Motor neuron (in vitro differentiated cells): ENCODE measurements at regions not wholly inside any gene's neighbourhood (a gene's known extent, or its start where the extent isn't known, plus 50 kb on each side); places are given as distances from the start of the nearest gene placed in this dataset.

Source experiments
- ATAC-seq, 8 experiments: fragments of 200-7000 bp; cut with Tn5 transposase; replicated peaks in 6 of 8; 2 replicates each; pipeline ENCODE4 v1.8.0; 2021; ENCODE audit warnings: mild to moderate bottlenecking in 8 of 8, moderate library complexity in 8 of 8
- H3K27ac ChIP-seq, 2 donors: fragments of 250-450 bp; sonication (Bioruptor Pico); 2 replicates each; pipeline ENCODE4 v1.9.0; 2021; ENCODE audit warnings: antibody characterized with exemption in 2 of 2, mild to moderate bottlenecking in 2 of 2, moderate library complexity in 1 of 2
- H3K4me1 ChIP-seq, 2 donors: fragments of 250-450 bp; sonication (Bioruptor Pico); replicated peaks in 1 of 2; 2 replicates each; pipeline ENCODE4 v1.6.1; 2021; ENCODE audit warnings: antibody characterized with exemption in 2 of 2, mild to moderate bottlenecking in 2 of 2, moderate library complexity in 1 of 2
- H3K4me3 ChIP-seq, 5 donors: fragments of 250-450 bp; sonication (Bioruptor Pico); 2 replicates each; pipeline ENCODE4 v1.9.0; 2021; ENCODE audit warnings: antibody characterized with exemption in 5 of 5, mild to moderate bottlenecking in 5 of 5, moderate library complexity in 4 of 5
- WGBS, 10 experiments: fragments of 450-650 bp; shearing (Covaris generic); methylation state at CpG; one replicate each; pipeline ENCODE4 v1.0.0; 2022; 5-methylcytosine and 5-hydroxymethylcytosine counted together
- in situ Hi-C, 9 experiments: fragments of 400-800 bp; cut with MboI; loops; one replicate each; pipeline ENCODE4 v1.15.0; 2021; ENCODE audit warnings: low sequenced_read_pairs in 9 of 9, low pct_unique_long_range_greater_than_20kb in 2 of 9; ENCODE audit not compliant: unreplicated experiment in 9 of 9

- peak in 4 of 8 experiments; percentile 27 to 83 (median 33) for ATAC-seq
- Histone ChIP-seq H3K4me3 (no peak overlapping the region), H3K4me1 (peaks cover 36 to 39% of the 10 kb centered on the region in 2 donors), H3K27ac (no peak overlapping the region)
- 43 to 100% (median 95%) methylated on average over 1 to 4 of the region's 4 CpGs; no CpG with 5 or more reads in 1 of the 10 experiments for whole genome bisulfite sequencing, 10 experiments
- in situ Hi-C loops, result loop anchor here in 1 of 9 experiments (25.0 kb wide), 1 partner anchor 733 kb away; no protein-coding TSS in a partner anchor
Measured at GRCh38 chr14:66378712-66379505, 107.3 kb upstream of the CCDC196 start.

- peaks cover 27 to 30% of the 10 kb centered on the region in 2 donors for H3K4me1 ChIP-seq
- H3K27ac ChIP-seq, result no peak overlapping the region
- no peak overlapping the region for H3K4me3 ChIP-seq
- 0 to 80% (median 50%) methylated on average over 1 of the region's 1 CpG; no CpG with 5 or more reads in 5 of the 10 experiments for WGBS, 10 experiments
- in situ Hi-C loops, result loop anchor here in 1 of 9 experiments (25.0 kb wide), 1 partner anchor 732 kb away; no protein-coding TSS in a partner anchor
- ATAC-seq, result peak in 5 of 8 experiments; percentile 13 to 57 (median 36)
Measured at GRCh38 chr14:66380143-66380542, 106.0 kb upstream of the CCDC196 start.

GRCh38 chr14:66381755-66382154 is 104.4 kb upstream of the CCDC196 start:
- no peak for ATAC-seq
- in situ Hi-C loops, result loop anchor here in 1 of 9 experiments (25.0 kb wide), 1 partner anchor 731 kb away; no protein-coding TSS in a partner anchor
- Histone ChIP-seq H3K4me1 (peaks cover 20 to 30% of the 10 kb centered on the region in 2 donors), H3K27ac (no peak overlapping the region), H3K4me3 (no peak overlapping the region)
- WGBS, 10 experiments, result 0 to 71% (median 11%) methylated on average over 1 of the region's 1 CpG; no CpG with 5 or more reads in 6 of the 10 experiments

- H3K4me3 ChIP-seq, result no peak overlapping the region
- peaks cover 14 to 30% of the 10 kb centered on the region in 2 donors for H3K4me1 ChIP-seq
- WGBS, 10 experiments, result 0 to 100% (median 57%) methylated on average over 1 of the region's 1 CpG; no CpG with 5 or more reads in 5 of the 10 experiments
- H3K27ac ChIP-seq, result no peak overlapping the region
- peak; percentile 10 to 81 (median 56) for ATAC-seq
- in situ Hi-C loops, result loop anchor here in 1 of 9 experiments (25.0 kb wide), 1 partner anchor 729 kb away; no protein-coding TSS in a partner anchor
Measured at GRCh38 chr14:66383257-66383656, 102.9 kb upstream of the CCDC196 start.

DNA sequence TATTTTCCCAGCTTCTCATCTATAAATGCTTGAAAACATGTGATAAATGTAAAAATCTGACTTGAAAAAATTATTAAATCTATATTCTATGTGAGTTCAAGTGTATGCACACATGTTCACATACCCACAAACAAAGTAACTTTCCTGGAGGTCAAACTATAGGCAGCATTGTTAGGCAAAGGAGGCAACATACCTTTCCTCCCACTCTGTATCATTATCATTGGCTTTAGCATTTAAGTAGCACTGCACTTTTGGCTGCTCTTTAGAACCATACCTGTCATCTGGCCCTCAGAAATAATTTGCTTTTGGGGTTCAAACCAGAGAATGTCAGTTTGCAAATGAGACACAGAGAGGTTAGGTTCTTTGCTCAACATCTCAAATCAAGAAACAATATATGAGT is 102.4 kb upstream of the CCDC196 start:
- Histone ChIP-seq H3K4me1 (peaks cover 14 to 30% of the 10 kb centered on the region in 2 donors), H3K4me3 (no peak overlapping the region), H3K27ac (no peak overlapping the region)
- in situ Hi-C loops, result loop anchor here in 1 of 9 experiments (25.0 kb wide), 1 partner anchor 729 kb away; no protein-coding TSS in a partner anchor
- no peak for ATAC-seq

DNA sequence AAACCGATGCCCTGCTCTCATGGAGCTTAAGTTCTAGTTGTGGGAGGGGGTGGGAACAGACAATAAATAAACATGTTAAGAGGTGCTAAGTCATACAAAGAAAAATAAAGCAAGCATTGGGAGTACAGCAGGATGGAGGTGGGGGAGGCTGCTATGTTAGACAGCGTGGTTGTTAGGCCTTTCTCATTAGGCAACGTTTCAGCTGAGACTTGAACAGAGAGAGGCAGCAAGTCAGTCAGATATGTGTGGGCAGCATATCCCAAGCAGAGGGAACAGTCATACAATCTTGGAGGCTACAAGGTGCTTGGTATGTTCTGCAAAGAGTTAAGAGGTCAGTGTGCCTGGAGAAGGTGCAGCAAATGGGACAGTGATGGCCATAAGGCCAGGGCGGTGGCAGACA is 97.7 kb upstream of the CCDC196 start:
- H3K4me1 ChIP-seq, result peaks cover 0 to 8% of the 10 kb centered on the region in 2 donors
- WGBS, 10 experiments, result 29 to 100% (median 90%) methylated on average over 1 to 3 of the region's 4 CpGs; no CpG with 5 or more reads in 3 of the 10 experiments
- in situ Hi-C loops, result loop anchor here in 1 of 9 experiments (25.0 kb wide), 1 partner anchor 724 kb away; no protein-coding TSS in a partner anchor
- H3K27ac ChIP-seq, result no peak overlapping the region
- no peak for ATAC-seq
- no peak overlapping the region for H3K4me3 ChIP-seq

DNA sequence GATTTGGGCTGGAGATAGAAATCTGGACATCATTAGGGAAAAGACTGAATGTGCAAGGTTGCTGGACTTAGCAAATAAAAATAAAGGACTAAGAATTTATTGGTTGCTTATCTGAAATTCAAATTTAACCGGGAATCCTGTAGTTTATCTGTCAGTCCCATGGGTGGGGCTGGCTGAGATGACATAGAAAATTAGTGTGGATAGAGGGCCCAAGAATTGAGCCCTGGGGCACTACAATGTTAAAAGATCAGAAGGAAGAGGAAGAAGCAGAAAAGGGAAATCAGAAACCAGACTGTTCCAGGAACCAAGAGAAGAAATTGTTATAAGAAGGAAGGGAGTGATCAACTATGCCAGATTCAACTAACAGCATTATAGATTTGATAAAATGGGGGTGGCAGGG is 96.7 kb upstream of the CCDC196 start:
- H3K4me1 ChIP-seq, result peaks cover 0 to 3% of the 10 kb centered on the region in 2 donors
- peak in 3 of 8 experiments; percentile 51 to 61 (median 59) for ATAC-seq
- 7 to 100% (median 86%) methylated on average over 1 of the region's 1 CpG; no CpG with 5 or more reads in 1 of the 10 experiments for WGBS, 10 experiments
- in situ Hi-C loops, result loop anchor here in 1 of 9 experiments (25.0 kb wide), 1 partner anchor 723 kb away; no protein-coding TSS in a partner anchor
- no peak overlapping the region for H3K4me3 ChIP-seq
- H3K27ac ChIP-seq, result no peak overlapping the region

- Histone ChIP-seq H3K27ac (no peak overlapping the region), H3K4me3 (no peak overlapping the region), H3K4me1 (no peaks in the 10 kb centered on the region)
- in situ Hi-C loops, result loop anchor here in 1 of 9 experiments (25.0 kb wide), 1 partner anchor 717 kb away; no protein-coding TSS in a partner anchor
- ATAC-seq, result peak in 3 of 8 experiments; percentile 40 to 54 (median 53)
- 0 to 80% (median 8%) methylated on average over 1 of the region's 1 CpG; no CpG with 5 or more reads in 4 of the 10 experiments for WGBS, 10 experiments
Measured at GRCh38 chr14:66395300-66395699, 90.9 kb upstream of the CCDC196 start.

DNA sequence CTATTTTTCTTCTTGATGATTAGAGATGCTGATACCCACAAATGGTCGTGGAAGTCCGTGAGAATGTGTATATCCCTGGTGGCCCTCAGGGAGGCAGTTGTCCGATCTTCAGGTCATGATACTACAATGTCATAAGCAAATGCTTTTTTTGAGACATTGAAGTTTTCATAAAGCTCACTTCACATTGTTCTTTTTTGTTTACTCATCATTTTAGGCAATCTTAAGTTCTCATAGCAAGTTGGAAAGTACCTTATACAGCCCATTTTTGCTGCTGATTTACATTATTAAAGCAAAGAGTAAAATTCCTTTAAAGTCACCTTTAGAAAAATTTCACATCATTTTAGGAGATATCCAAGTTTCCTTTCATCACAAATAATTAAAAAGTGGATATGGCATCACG is 90.0 kb upstream of the CCDC196 start:
- no peak for ATAC-seq
- Histone ChIP-seq H3K27ac (no peak overlapping the region), H3K4me3 (no peak overlapping the region), H3K4me1 (no peaks in the 10 kb centered on the region)
- WGBS, 10 experiments, result 27 to 100% (median 65%) methylated on average over 1 to 4 of the region's 4 CpGs
- in situ Hi-C loops, result loop anchor here in 1 of 9 experiments (25.0 kb wide), 1 partner anchor 716 kb away; no protein-coding TSS in a partner anchor

DNA sequence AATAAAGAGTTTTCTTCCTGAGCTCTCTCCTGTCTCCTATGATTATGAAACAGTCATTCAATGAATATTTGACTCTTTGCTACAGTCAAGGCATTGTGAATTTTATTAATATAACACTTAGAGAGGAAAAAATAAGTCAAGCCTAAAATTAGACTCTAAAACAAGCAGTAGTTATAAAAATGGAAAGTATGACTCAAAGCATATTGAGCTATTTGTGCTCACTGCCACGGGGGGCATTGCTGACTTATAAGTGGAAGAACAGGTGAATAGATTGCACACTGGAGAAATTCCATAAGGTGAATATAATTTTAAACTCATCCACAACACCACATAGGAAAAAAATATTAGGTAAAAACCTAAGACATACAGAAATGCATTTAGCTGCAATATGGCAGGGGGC is 87.7 kb upstream of the CCDC196 start:
- 0 to 92% (median 57%) methylated on average over 1 of the region's 1 CpG; no CpG with 5 or more reads in 1 of the 10 experiments for WGBS, 10 experiments
- H3K27ac ChIP-seq, result no peak overlapping the region
- in situ Hi-C loops, result loop anchor here in 1 of 9 experiments (25.0 kb wide), 1 partner anchor 714 kb away; no protein-coding TSS in a partner anchor
- H3K4me1 ChIP-seq, result peaks cover 0 to 4% of the 10 kb centered on the region in 2 donors
- no peak for ATAC-seq
- no peak overlapping the region for H3K4me3 ChIP-seq

DNA sequence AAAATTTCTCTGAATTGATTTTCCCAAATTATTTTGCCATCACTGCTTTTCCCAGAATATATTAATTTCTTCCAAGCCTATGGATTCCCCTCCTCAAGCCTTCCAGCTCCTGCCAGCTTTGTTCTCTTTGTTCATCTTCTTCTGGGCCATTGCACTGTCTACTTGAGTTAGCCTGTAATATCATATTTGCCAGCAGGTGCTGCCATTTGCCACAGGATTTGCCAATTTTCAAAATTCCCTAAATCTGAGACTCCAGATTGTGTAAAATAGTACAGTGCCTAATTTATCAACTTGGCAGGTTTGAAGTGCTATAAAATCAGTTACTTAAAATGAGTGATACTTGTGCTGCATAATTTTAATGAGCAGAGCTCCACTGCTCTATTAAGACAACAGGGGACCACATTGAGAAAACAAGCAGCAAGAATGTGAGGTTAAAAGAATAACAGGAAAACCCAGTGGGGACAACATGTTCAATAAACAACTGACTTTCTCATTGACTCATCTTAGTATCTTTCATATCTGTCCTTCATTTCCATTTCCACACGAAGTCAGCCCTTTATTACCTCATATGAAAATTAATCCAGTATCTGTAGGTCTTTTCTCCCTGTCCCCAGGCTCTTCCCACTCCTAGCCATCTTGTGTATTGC is 84.6 kb upstream of the CCDC196 start:
- Histone ChIP-seq H3K27ac (no peak overlapping the region), H3K4me1 (peaks cover 0 to 4% of the 10 kb centered on the region in 2 donors), H3K4me3 (no peak overlapping the region)
- WGBS, 10 experiments, result 0 to 100% (median 67%) methylated on average over 1 of the region's 1 CpG; no CpG with 5 or more reads in 1 of the 10 experiments
- peak in 7 of 8 experiments; percentile 30 to 68 (median 50) for ATAC-seq
- in situ Hi-C loops, result no loop called here

DNA sequence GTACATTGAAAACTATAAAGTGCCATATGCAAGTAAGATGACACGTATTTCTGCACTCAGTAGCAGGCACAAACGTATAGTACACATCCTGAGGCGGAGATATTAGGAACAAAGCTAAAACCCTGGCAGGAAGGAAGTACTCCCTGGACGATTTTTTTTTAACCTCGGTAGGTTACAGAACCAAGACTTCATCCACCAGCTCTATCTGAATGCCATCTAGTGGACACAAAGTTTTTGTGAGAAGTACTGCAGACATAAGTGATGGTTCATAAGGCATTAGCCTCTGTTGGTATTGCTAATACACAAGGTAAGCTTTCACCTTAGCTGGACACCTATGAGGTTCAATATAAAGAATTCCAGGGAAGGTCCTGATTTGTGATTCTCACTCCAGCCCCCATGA is 83.0 kb upstream of the CCDC196 start:
- H3K4me3 ChIP-seq, result no peak overlapping the region
- 0 to 77% (median 59%) methylated on average over 2 to 5 of the region's 5 CpGs; no CpG with 5 or more reads in 1 of the 10 experiments for WGBS, 10 experiments
- H3K4me1 ChIP-seq, result peaks cover 0 to 4% of the 10 kb centered on the region in 2 donors
- no peak overlapping the region for H3K27ac ChIP-seq
- in situ Hi-C loops, result no loop called here
- ATAC-seq, result peak in 3 of 8 experiments; percentile 71 to 85 (median 81)
